ENCODE measurements at regions not wholly inside any gene's neighbourhood (a gene's known extent, or its start where the extent isn't known, plus 50 kb on each side); places are given as distances from the start of the nearest gene placed in this dataset.

- ATAC-seq (no peak), DNase-seq (ENCODE audit: low read depth, low spot score) (no peak)
- H3K9me3 ChIP-seq (ENCODE audit: control insufficient read depth, insufficient read depth, low read depth, low read length) = no peaks in the 10 kb centered on the region
- H3K27me3 ChIP-seq (ENCODE audit: control insufficient read depth, insufficient read depth, low read length) = no peaks in the 10 kb centered on the region
- no peak overlapping the region for H3K27ac ChIP-seq (ENCODE audit: low read length)
- ChIA-PET CTCF (no interaction called here), POLR2A (interaction anchor here (0.5 kb wide), 1 partner anchor 663 kb away, joined by 3 read pairs; no protein-coding TSS in a partner anchor)
- H3K4me3 ChIP-seq (ENCODE audit: low read depth in 2 of 2, low read length in 2 of 2) = no peak overlapping the region
- TF ChIP-seq, protein P1, sequence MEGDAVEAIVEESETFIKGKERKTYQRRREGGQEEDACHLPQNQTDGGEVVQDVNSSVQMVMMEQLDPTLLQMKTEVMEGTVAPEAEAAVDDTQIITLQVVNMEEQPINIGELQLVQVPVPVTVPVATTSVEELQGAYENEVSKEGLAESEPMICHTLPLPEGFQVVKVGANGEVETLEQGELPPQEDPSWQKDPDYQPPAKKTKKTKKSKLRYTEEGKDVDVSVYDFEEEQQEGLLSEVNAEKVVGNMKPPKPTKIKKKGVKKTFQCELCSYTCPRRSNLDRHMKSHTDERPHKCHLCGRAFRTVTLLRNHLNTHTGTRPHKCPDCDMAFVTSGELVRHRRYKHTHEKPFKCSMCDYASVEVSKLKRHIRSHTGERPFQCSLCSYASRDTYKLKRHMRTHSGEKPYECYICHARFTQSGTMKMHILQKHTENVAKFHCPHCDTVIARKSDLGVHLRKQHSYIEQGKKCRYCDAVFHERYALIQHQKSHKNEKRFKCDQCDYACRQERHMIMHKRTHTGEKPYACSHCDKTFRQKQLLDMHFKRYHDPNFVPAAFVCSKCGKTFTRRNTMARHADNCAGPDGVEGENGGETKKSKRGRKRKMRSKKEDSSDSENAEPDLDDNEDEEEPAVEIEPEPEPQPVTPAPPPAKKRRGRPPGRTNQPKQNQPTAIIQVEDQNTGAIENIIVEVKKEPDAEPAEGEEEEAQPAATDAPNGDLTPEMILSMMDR (IDR thresholded peaks at IDR 0.05) = no peak
- TF ChIP-seq TCF7L2 (IDR thresholded peaks at IDR 0.05; ENCODE audit: low read depth, low read length) (no peak), POLR2AphosphoS5 (IDR thresholded peaks at IDR 0.05; ENCODE audit: low read depth, low read length) (no peak), SIN3A (IDR thresholded peaks at IDR 0.05; ENCODE audit: borderline replicate concordance, insufficient read depth, low read depth, low read length) (no peak), REST (IDR thresholded peaks at IDR 0.05; ENCODE audit: insufficient read depth in 1 of 2, low read depth in 2 of 2, low read length in 1 of 2) (no peak)
- no peaks in the 10 kb centered on the region for H3K36me3 ChIP-seq (ENCODE audit: control insufficient read depth, insufficient read depth, low read length)
- H3K4me1 ChIP-seq (ENCODE audit: control insufficient read depth, insufficient read depth, low read length) = no peaks in the 10 kb centered on the region
- no TSS peak for BruUV-seq (replicated peaks)
- in situ Hi-C loops (cut with HindIII; ENCODE audit: low pct_unique_long_range_greater_than_20kb, low sequenced_read_pairs) = no loop called here
- intact Hi-C loops (cut with micrococcal nuclease; ENCODE audit: unreplicated experiment) = no loop called here
These were observed 401.6 kb downstream of the GPD2 start for GRCh38 chr2:156837635-156838370.

- no peak overlapping the region for H3K4me3 ChIP-seq (ENCODE audit: low read depth in 2 of 2, low read length in 2 of 2)
- intact Hi-C loops (cut with micrococcal nuclease; ENCODE audit: unreplicated experiment) (no loop called here), in situ Hi-C loops (cut with HindIII; ENCODE audit: low pct_unique_long_range_greater_than_20kb, low sequenced_read_pairs) (no loop called here)
- no peak overlapping the region for H3K27ac ChIP-seq (ENCODE audit: low read length)
- no peaks in the 10 kb centered on the region for H3K36me3 ChIP-seq (ENCODE audit: control insufficient read depth, insufficient read depth, low read length)
- CTCF ChIA-PET = no interaction called here
- no peaks in the 10 kb centered on the region for H3K27me3 ChIP-seq (ENCODE audit: control insufficient read depth, insufficient read depth, low read length)
- H3K4me1 ChIP-seq (ENCODE audit: control insufficient read depth, insufficient read depth, low read length) = no peaks in the 10 kb centered on the region
- DNase-seq (ENCODE audit: low read depth, low spot score) (no peak), ATAC-seq (no peak)
- no peaks in the 10 kb centered on the region for H3K9me3 ChIP-seq (ENCODE audit: control insufficient read depth, insufficient read depth, low read depth, low read length)
- BruUV-seq (replicated peaks) = no TSS peak
- POLR2A ChIA-PET = no interaction called here
- TF ChIP-seq TCF7L2 (IDR thresholded peaks at IDR 0.05; ENCODE audit: low read depth, low read length) (no peak), REST (IDR thresholded peaks at IDR 0.05; ENCODE audit: insufficient read depth in 1 of 2, low read depth in 2 of 2, low read length in 1 of 2) (no peak), SIN3A (IDR thresholded peaks at IDR 0.05; ENCODE audit: borderline replicate concordance, insufficient read depth, low read depth, low read length) (no peak), POLR2AphosphoS5 (IDR thresholded peaks at IDR 0.05; ENCODE audit: low read depth, low read length) (no peak)
- TF ChIP-seq, protein P1 (IDR thresholded peaks at IDR 0.05) = no peak
These were observed 405.1 kb downstream of the GPD2 start for GRCh38 chr2:156841321-156841720.
